Colonic mucosa (tissue), 4 donors: ENCODE measurements at regions not wholly inside any gene's neighbourhood (a gene's known extent, or its start where the extent isn't known, plus 50 kb on each side); places are given as distances from the start of the nearest gene placed in this dataset.

ENCODE experiments used
- DNase-seq: peaks from one replicate; pipeline ENCODE4 v3.0.0-alpha.2; 2020
- H3K27ac ChIP-seq: fragments of 200-600 bp; one replicate; pipeline ENCODE4 v1.8.0; 2021
- H3K27me3 ChIP-seq: fragments of 200-600 bp; one replicate; pipeline ENCODE4 v1.8.0; 2021
- H3K36me3 ChIP-seq: fragments of 200-600 bp; one replicate; pipeline ENCODE4 v1.8.0; 2021
- H3K4me1 ChIP-seq: fragments of 200-600 bp; one replicate; pipeline ENCODE4 v1.8.0; 2021; ENCODE audit warnings: mild to moderate bottlenecking
- H3K4me3 ChIP-seq: fragments of 200-600 bp; one replicate; pipeline ENCODE4 v1.8.0; 2021
- H3K9ac ChIP-seq, 2 donors: one replicate each; pipeline ENCODE4 v1.7.0; 2013; ENCODE audit warnings: control low read depth in 2 of 2, low read depth in 2 of 2, low read length in 2 of 2
- H3K9me3 ChIP-seq: fragments of 200-600 bp; one replicate; pipeline ENCODE4 v1.8.0; 2021
- CTCF ChIP-seq: fragments of 200-600 bp; IDR thresholded peaks from one replicate; pipeline ENCODE4 v1.8.0; 2022; ENCODE audit warnings: antibody characterized with exemption, mild to moderate bottlenecking
- intact Hi-C: fragments of 100-400 bp; cut with DNase I; formaldehyde crosslinking; loops from one replicate; pipeline ENCODE4 v1.14.1; 2022
- donor health status: healthy.
- donor health status: DM: no; HTN: no; CAD: no.
- donor health status: DM: no; HTN: no; CAD: no.

- Histone ChIP-seq H3K36me3 (no peaks in the 10 kb centered on the region), H3K9me3 (no peaks in the 10 kb centered on the region), H3K27ac (no peak overlapping the region), H3K9ac (no peak overlapping the region), H3K4me3 (no peak overlapping the region), H3K27me3 (no peaks in the 10 kb centered on the region), H3K4me1 (no peaks in the 10 kb centered on the region)
- no peak for DNase-seq
- intact Hi-C loops: no loop called here
- TF ChIP-seq CTCF: no peak
These were observed 65.7 kb upstream of the INSIG1 start for GRCh38 chr7:155231941-155232340.

- Histone ChIP-seq H3K4me1 (no peaks in the 10 kb centered on the region), H3K4me3 (no peak overlapping the region), H3K9ac (no peak overlapping the region), H3K9me3 (no peaks in the 10 kb centered on the region), H3K27ac (no peak overlapping the region), H3K27me3 (no peaks in the 10 kb centered on the region), H3K36me3 (no peaks in the 10 kb centered on the region)
- DNase-seq: no peak
- intact Hi-C loops: no loop called here
- no peak for TF ChIP-seq CTCF
These were observed 64.8 kb upstream of the INSIG1 start for GRCh38 chr7:155232911-155233310.

GRCh38 chr7:155233311-155234157 is 64.1 kb upstream of the INSIG1 start:
- no peak for TF ChIP-seq CTCF
- Histone ChIP-seq H3K36me3 (no peaks in the 10 kb centered on the region), H3K27me3 (no peaks in the 10 kb centered on the region), H3K4me3 (no peak overlapping the region), H3K4me1 (no peaks in the 10 kb centered on the region), H3K9me3 (no peaks in the 10 kb centered on the region), H3K9ac (no peak overlapping the region), H3K27ac (no peak overlapping the region)
- no peak for DNase-seq
- intact Hi-C loops: no loop called here

- no peak for DNase-seq
These were observed 63.6 kb upstream of the INSIG1 start for GRCh38 chr7:155234158-155234492.

GRCh38 chr7:155234950-155235789 is 62.5 kb upstream of the INSIG1 start:
- Histone ChIP-seq H3K9ac (no peak overlapping the region), H3K27ac (no peak overlapping the region), H3K4me1 (no peaks in the 10 kb centered on the region), H3K9me3 (no peaks in the 10 kb centered on the region), H3K27me3 (no peaks in the 10 kb centered on the region), H3K36me3 (no peaks in the 10 kb centered on the region), H3K4me3 (no peak overlapping the region)
- no peak for TF ChIP-seq CTCF
- intact Hi-C loops: no loop called here
- DNase-seq: no peak

More at GRCh38 chr7:155234158-155234492, 63.6 kb upstream of the INSIG1 start:
- intact Hi-C loops: no loop called here
- no peaks in the 10 kb centered on the region for H3K9me3 ChIP-seq
- no peak overlapping the region for H3K27ac ChIP-seq
- no peak overlapping the region for H3K9ac ChIP-seq
- H3K36me3 ChIP-seq: no peaks in the 10 kb centered on the region
- H3K4me1 ChIP-seq: no peaks in the 10 kb centered on the region
- H3K4me3 ChIP-seq: no peak overlapping the region
- no peaks in the 10 kb centered on the region for H3K27me3 ChIP-seq
- no peak for TF ChIP-seq CTCF
